ENCODE measurements at regions not wholly inside any gene's neighbourhood (a gene's known extent, or its start where the extent isn't known, plus 50 kb on each side); places are given as distances from the start of the nearest gene placed in this dataset.
"Not testable (repeated sequence)": the region's sequence is repeated elsewhere in the genome, so short reads cannot be mapped to it uniquely, and the experiment has no call there.

GRCh38 chr11:16554361-16554760 lies 184.1 kb upstream of the C11orf58 start:
- no peaks in the 10 kb centered on the region for H3K27me3 Mint-ChIP-seq (ENCODE audit: low read depth)
- intact Hi-C loops (cut with micrococcal nuclease): no loop called here
- H3K4me1 Mint-ChIP-seq (ENCODE audit: low read depth): no peaks in the 10 kb centered on the region
- H3K9me3 Mint-ChIP-seq: no peaks in the 10 kb centered on the region
- H3K4me3 Mint-ChIP-seq (ENCODE audit: low read depth): no peak overlapping the region
- H3K27ac Mint-ChIP-seq: no peak overlapping the region
- DNase-seq (ENCODE audit: low spot score): no peak
- no peaks in the 10 kb centered on the region for H3K36me3 Mint-ChIP-seq (ENCODE audit: low read depth)

GRCh38 chr11:16547879-16548278 lies 190.6 kb upstream of the C11orf58 start:
- Mint-ChIP-seq H3K36me3 (ENCODE audit: low read depth) (no peaks in the 10 kb centered on the region), H3K4me3 (ENCODE audit: low read depth) (no peak overlapping the region), H3K9me3 (no peaks in the 10 kb centered on the region), H3K27me3 (ENCODE audit: low read depth) (no peaks in the 10 kb centered on the region), H3K27ac (no peak overlapping the region), H3K4me1 (ENCODE audit: low read depth) (no peaks in the 10 kb centered on the region)
- intact Hi-C loops (cut with micrococcal nuclease): no loop called here
- DNase-seq (ENCODE audit: low spot score): no peak

- no peak for DNase-seq (ENCODE audit: low spot score)
- Mint-ChIP-seq H3K4me3 (ENCODE audit: low read depth) (no peak overlapping the region), H3K27ac (no peak overlapping the region), H3K9me3 (no peaks in the 10 kb centered on the region), H3K4me1 (ENCODE audit: low read depth) (no peaks in the 10 kb centered on the region), H3K36me3 (ENCODE audit: low read depth) (no peaks in the 10 kb centered on the region), H3K27me3 (ENCODE audit: low read depth) (no peaks in the 10 kb centered on the region)
- intact Hi-C loops (cut with micrococcal nuclease): no loop called here
These were observed 187.3 kb upstream of the SOX6 start for GRCh38 chr11:16543642-16544041.

GRCh38 chr11:16542353-16542752 lies 186.0 kb upstream of the SOX6 start:
- Mint-ChIP-seq H3K4me3 (ENCODE audit: low read depth) (no peak overlapping the region), H3K36me3 (ENCODE audit: low read depth) (no peaks in the 10 kb centered on the region), H3K4me1 (ENCODE audit: low read depth) (no peaks in the 10 kb centered on the region), H3K27ac (no peak overlapping the region), H3K9me3 (no peaks in the 10 kb centered on the region), H3K27me3 (ENCODE audit: low read depth) (no peaks in the 10 kb centered on the region)
- DNase-seq (ENCODE audit: low spot score): no peak
- intact Hi-C loops (cut with micrococcal nuclease): no loop called here

GRCh38 chr11:16536513-16536912 lies 180.2 kb upstream of the SOX6 start:
- Mint-ChIP-seq H3K4me3 (ENCODE audit: low read depth) (no peak overlapping the region), H3K9me3 (peaks cover 4% of the 10 kb centered on the region), H3K27ac (no peak overlapping the region), H3K4me1 (ENCODE audit: low read depth) (no peaks in the 10 kb centered on the region), H3K27me3 (ENCODE audit: low read depth) (no peaks in the 10 kb centered on the region), H3K36me3 (ENCODE audit: low read depth) (no peaks in the 10 kb centered on the region)
- intact Hi-C loops (cut with micrococcal nuclease): no loop called here
- no peak for DNase-seq (ENCODE audit: low spot score)

GRCh38 chr11:16528639-16529038 lies 172.3 kb upstream of the SOX6 start:
- no peaks in the 10 kb centered on the region for H3K27me3 Mint-ChIP-seq (ENCODE audit: low read depth)
- intact Hi-C loops (cut with micrococcal nuclease): no loop called here
- no peak for DNase-seq (ENCODE audit: low spot score)
- no peaks in the 10 kb centered on the region for H3K4me1 Mint-ChIP-seq (ENCODE audit: low read depth)
- H3K27ac Mint-ChIP-seq: no peak overlapping the region
- H3K9me3 Mint-ChIP-seq: peaks cover 5% of the 10 kb centered on the region
- H3K36me3 Mint-ChIP-seq (ENCODE audit: low read depth): no peaks in the 10 kb centered on the region
- H3K4me3 Mint-ChIP-seq (ENCODE audit: low read depth): no peak overlapping the region

- no peaks in the 10 kb centered on the region for H3K27me3 Mint-ChIP-seq (ENCODE audit: low read depth)
- no peaks in the 10 kb centered on the region for H3K4me1 Mint-ChIP-seq (ENCODE audit: low read depth)
- H3K27ac Mint-ChIP-seq: no peak overlapping the region
- peaks cover 6% of the 10 kb centered on the region for H3K9me3 Mint-ChIP-seq
- no peaks in the 10 kb centered on the region for H3K36me3 Mint-ChIP-seq (ENCODE audit: low read depth)
- intact Hi-C loops (cut with micrococcal nuclease): no loop called here
- DNase-seq (ENCODE audit: low spot score): no peak
- H3K4me3 Mint-ChIP-seq (ENCODE audit: low read depth): no peak overlapping the region
These were observed 171.3 kb upstream of the SOX6 start for GRCh38 chr11:16527525-16528246.

GRCh38 chr11:16526947-16527346 lies 170.6 kb upstream of the SOX6 start:
- Mint-ChIP-seq H3K4me3 (ENCODE audit: low read depth) (no peak overlapping the region), H3K4me1 (ENCODE audit: low read depth) (no peaks in the 10 kb centered on the region), H3K27me3 (ENCODE audit: low read depth) (no peaks in the 10 kb centered on the region), H3K36me3 (ENCODE audit: low read depth) (no peaks in the 10 kb centered on the region), H3K27ac (no peak overlapping the region), H3K9me3 (peaks cover 13% of the 10 kb centered on the region)
- DNase-seq (ENCODE audit: low spot score): no peak
- intact Hi-C loops (cut with micrococcal nuclease): no loop called here

GRCh38 chr11:16520713-16521112 lies 164.4 kb upstream of the SOX6 start:
- H3K9me3 Mint-ChIP-seq: peaks cover 30% of the 10 kb centered on the region
- H3K27me3 Mint-ChIP-seq (ENCODE audit: low read depth); H3K36me3 Mint-ChIP-seq (ENCODE audit: low read depth); H3K4me1 Mint-ChIP-seq (ENCODE audit: low read depth); DNase-seq (ENCODE audit: low spot score); H3K4me3 Mint-ChIP-seq (ENCODE audit: low read depth); H3K27ac Mint-ChIP-seq; intact Hi-C loops (cut with micrococcal nuclease): not testable (repeated sequence)

GRCh38 chr11:16512899-16513241 lies 156.5 kb upstream of the SOX6 start:
- Mint-ChIP-seq H3K27ac (no peak overlapping the region), H3K36me3 (ENCODE audit: low read depth) (no peaks in the 10 kb centered on the region), H3K27me3 (ENCODE audit: low read depth) (no peaks in the 10 kb centered on the region), H3K4me1 (ENCODE audit: low read depth) (peaks cover 1% of the 10 kb centered on the region), H3K9me3 (peaks cover 3% of the 10 kb centered on the region), H3K4me3 (ENCODE audit: low read depth) (no peak overlapping the region)
- DNase-seq (ENCODE audit: low spot score): no peak
- intact Hi-C loops (cut with micrococcal nuclease): no loop called here

GRCh38 chr11:16512198-16512898 lies 156.0 kb upstream of the SOX6 start:
- H3K4me3 Mint-ChIP-seq (ENCODE audit: low read depth): no peak overlapping the region
- no peak for DNase-seq (ENCODE audit: low spot score)
- H3K27ac Mint-ChIP-seq: no peak overlapping the region
- H3K27me3 Mint-ChIP-seq (ENCODE audit: low read depth): no peaks in the 10 kb centered on the region
- no peaks in the 10 kb centered on the region for H3K36me3 Mint-ChIP-seq (ENCODE audit: low read depth)
- peaks cover 1% of the 10 kb centered on the region for H3K4me1 Mint-ChIP-seq (ENCODE audit: low read depth)
- no peaks in the 10 kb centered on the region for H3K9me3 Mint-ChIP-seq
- intact Hi-C loops (cut with micrococcal nuclease): no loop called here

- no peak overlapping the region for H3K27ac Mint-ChIP-seq
- no peaks in the 10 kb centered on the region for H3K27me3 Mint-ChIP-seq (ENCODE audit: low read depth)
- no peak overlapping the region for H3K4me3 Mint-ChIP-seq (ENCODE audit: low read depth)
- H3K9me3 Mint-ChIP-seq: peaks cover 5% of the 10 kb centered on the region
- intact Hi-C loops (cut with micrococcal nuclease): no loop called here
- no peaks in the 10 kb centered on the region for H3K36me3 Mint-ChIP-seq (ENCODE audit: low read depth)
- no peak for DNase-seq (ENCODE audit: low spot score)
- H3K4me1 Mint-ChIP-seq (ENCODE audit: low read depth): peaks cover 1% of the 10 kb centered on the region
These were observed 155.1 kb upstream of the SOX6 start for GRCh38 chr11:16511116-16512114.

GRCh38 chr11:16505481-16505880 lies 149.1 kb upstream of the SOX6 start:
- H3K9me3 Mint-ChIP-seq: peaks cover 22% of the 10 kb centered on the region
- H3K4me3 Mint-ChIP-seq (ENCODE audit: low read depth): no peak overlapping the region
- no peaks in the 10 kb centered on the region for H3K4me1 Mint-ChIP-seq (ENCODE audit: low read depth)
- DNase-seq (ENCODE audit: low spot score): no peak
- no peaks in the 10 kb centered on the region for H3K36me3 Mint-ChIP-seq (ENCODE audit: low read depth)
- no peaks in the 10 kb centered on the region for H3K27me3 Mint-ChIP-seq (ENCODE audit: low read depth)
- intact Hi-C loops (cut with micrococcal nuclease): no loop called here
- no peak overlapping the region for H3K27ac Mint-ChIP-seq
